Naive B cell (primary cell): ENCODE measurements at regions not wholly inside any gene's neighbourhood (a gene's known extent, or its start where the extent isn't known, plus 50 kb on each side); places are given as distances from the start of the nearest gene placed in this dataset.
A peak's percentile ranks its signal among the peaks of the same experiment; 100 is the strongest.

Source experiments
- ATAC-seq, 2 donors: fragments of 150-1000 bp; cut with Tn5 transposase; 2 replicates each; pipeline ENCODE4 v1.10.0; 2021; ENCODE audit warnings: low read depth in 2 of 2, mild to moderate bottlenecking in 2 of 2, moderate library complexity in 2 of 2
- DNase-seq: peaks from one replicate; pipeline ENCODE4 v3.0.0; 2022
- H3K27ac Mint-ChIP-seq, 6 donors: one replicate each; pipeline ENCODE4 v1.8.0; 2020 to 2022; ENCODE audit warnings: mild to moderate bottlenecking in 6 of 6, mixed read lengths in 6 of 6, moderate library complexity in 5 of 6, inconsistent platforms in 2 of 6
- H3K27me3 Mint-ChIP-seq, 3 donors: one replicate each; pipeline ENCODE4 v1.8.0; 2021 to 2022; ENCODE audit warnings: mixed read lengths in 3 of 3, mild to moderate bottlenecking in 1 of 3
- H3K36me3 Mint-ChIP-seq, 2 donors: one replicate each; pipeline ENCODE4 v1.8.0; 2020 to 2022; ENCODE audit warnings: mixed read lengths in 2 of 2, inconsistent platforms in 1 of 2, mild to moderate bottlenecking in 1 of 2
- H3K4me1 Mint-ChIP-seq, 3 donors: one replicate each; pipeline ENCODE4 v1.8.0; 2020 to 2022; ENCODE audit warnings: mixed read lengths in 3 of 3, inconsistent platforms in 1 of 3, mild to moderate bottlenecking in 1 of 3, moderate library complexity in 1 of 3
- H3K4me3 Mint-ChIP-seq, 8 donors: one replicate each; pipeline ENCODE4 v1.8.0; 2020 to 2022; ENCODE audit warnings: mild to moderate bottlenecking in 8 of 8, mixed read lengths in 8 of 8, moderate library complexity in 8 of 8, inconsistent platforms in 2 of 8
- H3K9me3 Mint-ChIP-seq, 7 donors: one replicate each; pipeline ENCODE4 v1.8.0; 2020 to 2022; ENCODE audit warnings: mixed read lengths in 7 of 7, mild to moderate bottlenecking in 5 of 7, inconsistent platforms in 2 of 7, moderate library complexity in 1 of 7

- no peak for ATAC-seq
- H3K36me3 Mint-ChIP-seq = no peaks in the 10 kb centered on the region
- H3K9me3 Mint-ChIP-seq = no peaks in the 10 kb centered on the region
Observed at GRCh38 chr6:108734271-108734922, 113.8 kb upstream of the ARMC2 start.

DNA sequence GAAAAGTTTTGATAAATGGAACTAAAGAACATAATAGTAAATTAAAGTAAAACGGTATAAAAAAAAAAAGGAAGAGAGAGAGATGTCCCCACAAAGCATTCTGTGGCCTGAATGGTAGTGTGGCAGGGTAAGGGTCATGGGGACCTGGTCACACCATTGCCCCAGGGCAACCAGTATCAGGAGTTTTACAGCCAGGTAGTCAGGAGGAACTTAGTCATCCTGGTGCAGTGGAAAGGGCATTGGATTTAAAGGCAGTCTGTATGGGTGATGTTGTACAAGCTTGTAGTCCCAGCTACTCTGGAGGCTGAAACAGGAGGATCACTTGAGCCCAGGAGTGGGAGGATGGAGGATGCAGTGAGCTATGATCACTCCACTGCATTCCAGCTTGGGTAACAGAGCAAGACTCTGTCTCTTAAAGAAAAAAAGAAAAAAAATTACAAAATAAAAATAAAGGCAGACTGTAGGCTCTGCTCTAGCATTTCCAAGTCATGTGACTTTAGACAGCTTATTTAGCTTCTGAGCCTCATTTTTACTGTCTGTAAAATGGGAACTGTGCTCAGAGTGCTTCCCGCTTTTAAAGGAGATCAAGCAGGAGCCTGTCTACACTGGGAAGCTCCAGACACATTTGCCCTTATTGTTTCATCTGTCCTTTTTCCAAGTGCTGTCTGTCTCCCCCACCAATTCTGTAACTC is 112.8 kb upstream of the ARMC2 start:
- H3K27me3 Mint-ChIP-seq = peaks cover 0 to 17% (median 10%) of the 10 kb centered on the region in 3 donors
- no peaks in the 10 kb centered on the region for H3K9me3 Mint-ChIP-seq
- H3K27ac Mint-ChIP-seq = no peak overlapping the region
- peaks cover 0 to 4% (median 3%) of the 10 kb centered on the region in 3 donors for H3K4me1 Mint-ChIP-seq
- DNase-seq (no peak), ATAC-seq (no peak)
- H3K36me3 Mint-ChIP-seq = no peaks in the 10 kb centered on the region
- no peak overlapping the region for H3K4me3 Mint-ChIP-seq

More at GRCh38 chr6:108734271-108734922, 113.8 kb upstream of the ARMC2 start:
- no peak for DNase-seq
- H3K27ac Mint-ChIP-seq = no peak overlapping the region
- peaks cover 0 to 15% (median 10%) of the 10 kb centered on the region in 3 donors for H3K27me3 Mint-ChIP-seq
- H3K4me1 Mint-ChIP-seq = peaks cover 0 to 4% (median 3%) of the 10 kb centered on the region in 3 donors
- H3K4me3 Mint-ChIP-seq = no peak overlapping the region

- H3K27ac Mint-ChIP-seq = peak overlapping the region in 1 of 6 donors; percentile 86
- H3K36me3 Mint-ChIP-seq = no peaks in the 10 kb centered on the region
- H3K9me3 Mint-ChIP-seq = no peaks in the 10 kb centered on the region
- H3K4me1 Mint-ChIP-seq = peaks cover 0 to 4% (median 3%) of the 10 kb centered on the region in 3 donors
- H3K4me3 Mint-ChIP-seq = peak overlapping the region in 1 of 8 donors; percentile 45
- no peak for ATAC-seq
- H3K27me3 Mint-ChIP-seq = peaks cover 0 to 19% (median 10%) of the 10 kb centered on the region in 3 donors
- DNase-seq = no peak
Observed at GRCh38 chr6:108736002-108736361, 112.2 kb upstream of the ARMC2 start.

DNA sequence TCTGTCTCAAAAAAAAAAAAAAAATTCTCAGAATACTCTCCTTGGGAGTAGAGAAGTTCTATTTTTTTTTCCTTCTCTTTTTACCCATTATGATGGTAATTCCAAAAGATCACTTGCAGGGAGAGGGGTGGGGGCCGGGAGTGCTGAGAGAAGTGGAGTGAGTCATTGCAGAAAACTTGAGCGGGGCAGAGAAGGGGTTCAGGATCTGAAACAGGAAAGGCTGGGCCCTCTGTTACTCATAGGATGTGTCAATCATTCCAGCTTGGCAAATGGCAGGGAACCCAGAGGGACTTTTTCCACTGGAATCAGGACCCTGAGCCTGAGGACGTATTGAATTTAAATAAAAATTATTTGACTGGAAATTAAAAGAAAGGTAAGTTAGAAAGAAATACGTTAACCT is 111.4 kb upstream of the ARMC2 start:
- Mint-ChIP-seq H3K27ac (peak overlapping the region in 1 of 6 donors; percentile 8), H3K36me3 (no peaks in the 10 kb centered on the region), H3K9me3 (no peaks in the 10 kb centered on the region), H3K4me1 (peaks cover 4 to 8% (median 8%) of the 10 kb centered on the region in 3 donors), H3K27me3 (peaks cover 0 to 27% (median 16%) of the 10 kb centered on the region in 3 donors), H3K4me3 (no peak overlapping the region)
- no peak for DNase-seq
- ATAC-seq = no peak

DNA sequence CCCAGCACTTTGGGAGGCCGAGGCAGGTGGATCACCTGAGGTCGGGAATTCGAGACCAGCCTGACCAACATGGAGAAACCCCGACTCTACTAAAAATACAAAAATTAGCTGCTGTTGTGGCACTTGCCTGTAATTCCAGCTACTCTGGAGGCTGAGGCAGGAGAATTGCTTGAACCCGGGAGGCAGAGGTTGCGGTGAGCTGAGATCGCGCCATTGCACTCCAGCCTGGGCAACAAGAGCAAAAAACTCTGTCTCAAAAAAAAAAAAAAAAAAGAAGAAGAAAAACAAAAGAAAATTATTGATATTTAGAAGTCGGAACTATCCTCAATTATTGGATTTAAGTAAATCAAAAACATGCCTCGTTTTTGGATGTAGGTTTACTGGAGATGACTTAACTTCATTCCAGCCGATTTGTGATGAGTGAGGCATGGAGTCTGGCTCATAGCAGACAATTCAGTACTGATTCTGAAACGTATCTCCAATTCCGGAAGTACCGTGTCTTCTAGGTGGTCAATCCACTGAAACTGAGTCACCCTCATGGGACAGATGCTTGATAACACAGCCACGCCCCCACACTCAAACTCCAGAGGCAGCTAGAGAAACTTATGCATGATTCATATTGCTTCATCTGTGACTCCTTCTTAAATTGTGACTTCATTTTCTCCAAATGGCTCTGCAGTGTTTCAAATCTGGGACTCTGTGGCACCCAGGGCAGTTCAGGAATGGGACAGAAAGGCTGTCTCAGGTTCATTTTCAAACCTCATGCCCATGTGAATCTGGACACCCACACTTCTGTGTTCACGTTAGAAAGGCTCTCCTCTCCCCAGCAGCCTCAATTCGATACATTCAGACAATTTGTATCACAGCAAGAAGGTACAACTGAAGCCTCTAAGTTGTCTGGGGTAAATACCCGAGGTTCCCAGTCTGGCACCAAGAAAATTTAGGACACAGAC is 110.4 kb upstream of the ARMC2 start:
- Mint-ChIP-seq H3K4me3 (no peak overlapping the region), H3K9me3 (no peaks in the 10 kb centered on the region), H3K4me1 (peaks cover 7 to 14% (median 14%) of the 10 kb centered on the region in 3 donors), H3K36me3 (no peaks in the 10 kb centered on the region), H3K27me3 (peaks cover 0 to 33% (median 22%) of the 10 kb centered on the region in 3 donors), H3K27ac (no peak overlapping the region)
- ATAC-seq (no peak), DNase-seq (no peak)

DNA sequence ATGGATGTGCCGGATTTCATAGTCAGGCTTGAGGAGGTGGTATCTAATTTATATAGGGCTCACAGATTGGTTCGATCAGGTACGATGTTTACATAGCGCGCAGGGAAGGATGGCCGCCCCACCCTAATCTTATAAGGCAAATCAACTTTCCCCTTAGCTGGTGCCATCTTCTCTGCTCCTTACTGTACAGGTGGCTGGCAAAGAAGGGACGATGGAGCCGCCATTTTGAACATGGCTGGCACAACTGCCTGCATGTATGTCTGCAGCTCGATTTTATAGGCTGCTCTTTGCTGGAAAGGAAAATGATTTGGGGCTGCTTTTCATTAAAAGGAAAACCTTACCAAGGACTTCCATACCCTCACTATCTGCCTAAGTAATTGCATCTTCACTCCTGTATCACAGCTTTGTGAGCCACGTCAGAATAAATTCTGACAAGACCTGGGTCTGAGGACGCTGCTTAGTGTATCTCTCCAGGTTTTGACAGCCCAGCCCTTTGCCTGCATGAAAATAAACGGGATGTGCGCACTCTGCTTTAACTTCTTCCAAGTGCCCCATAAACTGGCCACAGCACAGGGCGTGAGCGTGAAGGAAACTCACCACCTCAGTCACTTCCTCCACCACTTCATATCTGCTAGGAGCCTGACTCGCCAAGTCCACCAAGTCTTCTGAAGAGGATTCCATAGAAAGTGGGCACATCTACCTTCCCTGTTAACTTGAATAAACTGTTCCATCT is 109.4 kb upstream of the ARMC2 start:
- no peak for ATAC-seq
- H3K27ac Mint-ChIP-seq = no peak overlapping the region

GRCh38 chr6:108739496-108740330 is 108.5 kb upstream of the ARMC2 start:
- Mint-ChIP-seq H3K9me3 (no peaks in the 10 kb centered on the region), H3K27me3 (peaks cover 7 to 44% (median 16%) of the 10 kb centered on the region in 3 donors), H3K27ac (no peak overlapping the region), H3K4me3 (no peak overlapping the region), H3K4me1 (peaks cover 7 to 14% (median 14%) of the 10 kb centered on the region in 3 donors), H3K36me3 (no peaks in the 10 kb centered on the region)
- no peak for ATAC-seq
- DNase-seq = no peak

More for the DNA sequence above, 109.4 kb upstream of the ARMC2 start:
- no peak overlapping the region for H3K4me3 Mint-ChIP-seq
- peaks cover 7 to 41% (median 16%) of the 10 kb centered on the region in 3 donors for H3K27me3 Mint-ChIP-seq
- no peak for DNase-seq
- H3K9me3 Mint-ChIP-seq = no peaks in the 10 kb centered on the region
- H3K4me1 Mint-ChIP-seq = peaks cover 7 to 14% (median 14%) of the 10 kb centered on the region in 3 donors
- no peaks in the 10 kb centered on the region for H3K36me3 Mint-ChIP-seq

DNA sequence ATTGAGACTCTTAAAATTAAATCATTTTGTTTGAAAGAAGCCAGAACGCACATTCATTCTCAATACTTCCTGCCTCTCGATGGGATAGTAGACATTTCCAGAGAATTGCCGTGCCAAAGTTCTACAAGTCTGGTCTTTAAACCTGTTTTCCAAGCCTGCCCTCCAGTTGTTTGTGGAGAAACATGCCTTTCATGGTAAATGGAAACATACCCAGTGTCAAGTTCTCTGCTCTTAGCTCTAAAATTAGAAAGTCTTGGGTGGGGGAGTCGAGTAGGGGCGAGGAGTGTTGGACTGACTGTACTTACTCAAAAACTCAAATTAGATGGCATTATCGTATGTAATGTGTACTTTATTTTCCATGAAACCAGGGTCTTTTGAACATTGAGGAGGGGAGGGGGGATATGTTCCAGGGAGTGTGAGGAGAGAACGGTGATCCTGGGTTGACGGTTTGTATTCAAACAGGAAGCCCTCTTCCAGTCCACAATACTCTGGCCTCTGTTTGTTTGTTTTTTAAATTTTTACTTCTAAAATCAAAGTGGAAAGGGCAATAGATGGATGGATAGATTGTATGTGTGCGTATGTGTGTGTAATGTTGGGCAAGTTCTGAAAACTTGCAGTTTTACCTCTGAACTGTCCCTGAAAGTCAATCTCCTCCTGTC is 106.8 kb upstream of the ARMC2 start:
- ATAC-seq = no peak
- no peaks in the 10 kb centered on the region for H3K9me3 Mint-ChIP-seq

DNA sequence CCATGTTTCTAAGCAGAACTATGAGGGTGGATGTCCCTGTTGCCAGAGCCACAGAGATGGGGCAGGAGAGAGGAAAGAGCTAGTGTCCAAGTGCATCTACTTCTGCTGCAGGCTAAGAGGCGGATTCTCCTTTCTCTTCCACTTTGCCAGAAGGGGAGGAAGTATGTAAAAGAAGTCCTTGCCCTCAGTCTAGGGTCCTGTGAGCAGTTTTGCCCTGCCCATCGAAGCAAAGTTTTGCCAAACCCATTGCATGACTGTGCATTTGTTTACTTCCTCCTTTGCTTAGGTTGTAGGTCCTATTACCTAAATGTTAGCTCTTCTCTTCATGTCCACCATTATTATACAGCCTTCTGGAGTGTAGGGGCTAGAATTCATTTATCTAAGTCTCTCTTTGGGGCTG is 106.2 kb upstream of the ARMC2 start:
- H3K36me3 Mint-ChIP-seq = no peaks in the 10 kb centered on the region
- DNase-seq (no peak), ATAC-seq (peak in 1 of 2 donors; percentile 60)
- H3K27ac Mint-ChIP-seq = no peak overlapping the region
- H3K4me1 Mint-ChIP-seq = peaks cover 4 to 14% (median 11%) of the 10 kb centered on the region in 3 donors
- H3K27me3 Mint-ChIP-seq = peaks cover 13 to 58% (median 16%) of the 10 kb centered on the region in 3 donors
- no peak overlapping the region for H3K4me3 Mint-ChIP-seq
- H3K9me3 Mint-ChIP-seq = no peaks in the 10 kb centered on the region

More for the DNA sequence above, 106.8 kb upstream of the ARMC2 start:
- no peaks in the 10 kb centered on the region for H3K36me3 Mint-ChIP-seq
- peaks cover 4 to 14% (median 11%) of the 10 kb centered on the region in 3 donors for H3K4me1 Mint-ChIP-seq
- peak overlapping the region in 1 of 6 donors; percentile 44 for H3K27ac Mint-ChIP-seq
- H3K27me3 Mint-ChIP-seq = peaks cover 7 to 53% (median 16%) of the 10 kb centered on the region in 3 donors
- H3K4me3 Mint-ChIP-seq = no peak overlapping the region
- DNase-seq = no peak

DNA sequence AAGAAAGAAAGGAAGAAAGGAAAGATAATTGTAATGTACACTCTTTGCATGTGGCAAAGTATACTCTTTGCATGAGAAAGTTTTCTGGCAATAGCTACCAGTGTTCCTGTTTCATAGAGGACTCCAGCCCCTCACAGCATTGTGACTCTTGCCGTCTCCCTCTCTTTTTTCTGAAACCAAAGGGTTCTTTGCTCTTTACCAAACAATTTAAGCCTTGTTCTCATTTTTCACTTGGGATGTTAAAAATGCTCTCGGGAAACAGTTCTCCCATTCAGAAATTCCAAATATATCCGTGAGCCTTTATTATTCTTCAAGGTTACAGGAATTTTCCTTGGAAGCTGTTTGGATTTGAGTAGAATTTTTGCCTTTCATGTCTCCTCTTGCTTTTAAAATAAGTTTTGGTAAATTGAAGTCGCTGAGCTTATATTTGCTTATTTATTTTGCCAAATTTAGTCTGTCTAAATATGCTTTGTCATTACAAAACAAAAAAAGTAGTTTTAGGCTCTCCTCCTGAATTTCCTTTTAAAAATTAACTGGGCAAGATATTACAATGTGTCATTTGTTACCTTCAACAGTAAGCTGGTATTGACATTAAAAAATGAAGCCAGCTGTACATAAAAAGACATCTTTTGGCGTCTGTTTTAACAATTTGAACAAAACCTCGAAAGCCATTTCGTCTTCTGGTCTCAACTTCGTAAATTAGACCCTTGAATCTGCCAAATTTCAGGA is 103.8 kb upstream of the ARMC2 start:
- H3K4me3 Mint-ChIP-seq = no peak overlapping the region
- ATAC-seq (no peak), DNase-seq (no peak)
- H3K36me3 Mint-ChIP-seq = no peaks in the 10 kb centered on the region
- no peaks in the 10 kb centered on the region for H3K9me3 Mint-ChIP-seq
- H3K27me3 Mint-ChIP-seq = peaks cover 12 to 51% (median 14%) of the 10 kb centered on the region in 3 donors
- no peak overlapping the region for H3K27ac Mint-ChIP-seq
- H3K4me1 Mint-ChIP-seq = peaks cover 4 to 14% (median 11%) of the 10 kb centered on the region in 3 donors

DNA sequence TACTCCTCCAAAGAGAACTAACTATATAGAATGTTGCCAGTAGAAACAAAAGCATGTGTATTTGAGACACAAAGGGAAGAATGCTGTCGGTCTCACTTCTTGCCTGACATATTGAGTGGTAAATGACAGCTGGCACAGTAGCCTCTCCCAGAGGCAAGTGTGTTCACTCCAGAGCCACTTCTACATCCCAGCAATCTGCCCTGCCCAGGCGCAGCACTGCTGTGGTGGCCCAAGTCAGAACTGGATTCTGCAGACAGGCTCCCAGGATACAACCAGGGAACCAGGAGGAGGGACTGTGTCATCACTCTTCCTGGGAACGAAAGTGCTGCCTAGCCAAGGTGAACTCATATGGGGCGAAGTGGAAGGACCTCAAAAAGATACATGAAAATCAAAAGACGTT is 103.2 kb upstream of the ARMC2 start:
- Mint-ChIP-seq H3K4me3 (peak overlapping the region in 1 of 8 donors; percentile 6), H3K27ac (no peak overlapping the region), H3K9me3 (no peaks in the 10 kb centered on the region), H3K36me3 (no peaks in the 10 kb centered on the region), H3K4me1 (peaks cover 4 to 14% (median 11%) of the 10 kb centered on the region in 3 donors), H3K27me3 (peaks cover 12 to 45% (median 18%) of the 10 kb centered on the region in 3 donors)
- DNase-seq (no peak), ATAC-seq (no peak)
